Ishikawa (cell line): ENCODE measurements at regions not wholly inside any gene's neighbourhood (a gene's known extent, or its start where the extent isn't known, plus 50 kb on each side); places are given as distances from the start of the nearest gene placed in this dataset.

ENCODE experiments used
- EP300 ChIP-seq: IDR thresholded peaks from 2 replicates; pipeline ENCODE4 v1.6.1; 2012; ENCODE audit warnings: borderline replicate concordance
- FOXM1 ChIP-seq: IDR thresholded peaks from 2 replicates; pipeline ENCODE4 v1.6.1; 2012; ENCODE audit warnings: low read depth, borderline replicate concordance
- NFIC ChIP-seq: IDR thresholded peaks from 2 replicates; pipeline ENCODE4 v1.6.1; 2012
- YY1 ChIP-seq: IDR thresholded peaks from 2 replicates; pipeline ENCODE4 v1.6.1; 2012; ENCODE audit warnings: low read depth

DNA sequence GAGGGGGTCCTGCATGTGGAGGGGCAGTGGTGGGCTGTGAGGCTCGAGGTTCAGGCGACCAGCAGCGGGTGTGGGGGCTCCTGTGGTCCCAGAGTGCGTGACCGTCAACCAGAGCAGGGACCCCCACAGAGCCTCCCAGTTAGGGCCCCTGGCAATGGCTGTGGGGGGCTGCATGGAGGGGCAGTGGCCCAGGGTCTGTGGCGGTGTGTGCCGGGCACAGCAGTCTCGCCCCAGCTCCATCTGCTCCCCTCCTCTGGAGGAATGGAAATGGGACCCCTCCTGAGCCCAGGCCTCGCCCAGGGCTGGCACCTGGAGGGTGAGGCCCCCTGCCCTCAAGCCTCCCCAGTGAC is 210.8 kb upstream of the C14orf180 start:
- no peak for TF ChIP-seq NFIC
- TF ChIP-seq YY1 = no peak
- no peak for TF ChIP-seq FOXM1
- no peak for TF ChIP-seq EP300
